ENCODE measurements at regions not wholly inside any gene's neighbourhood (a gene's known extent, or its start where the extent isn't known, plus 50 kb on each side); places are given as distances from the start of the nearest gene placed in this dataset.
A peak's percentile ranks its signal among the peaks of the same experiment; 100 is the strongest.
"Not testable (repeated sequence)": the region's sequence is repeated elsewhere in the genome, so short reads cannot be mapped to it uniquely, and the experiment has no call there.

DNA sequence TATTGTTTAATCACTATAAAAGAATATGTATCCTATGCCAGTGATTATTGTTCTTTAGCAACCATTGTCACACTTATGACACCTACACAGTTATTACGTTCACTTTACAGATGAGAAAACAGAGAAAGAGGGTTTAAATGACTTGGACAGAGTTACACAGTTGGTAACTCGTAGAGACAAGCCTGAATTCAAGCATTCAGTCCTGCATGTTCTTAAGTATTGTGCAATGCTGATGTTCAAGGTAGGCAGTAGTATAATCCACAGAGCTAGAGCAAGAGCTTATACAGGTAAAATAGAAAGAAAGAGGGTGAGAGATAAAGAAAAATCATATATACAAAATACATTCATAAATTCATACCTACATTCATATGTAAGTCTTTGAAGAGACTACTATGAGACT, 249.8 kb upstream of the ANXA10 start:
- no peak for DNase-seq

DNA sequence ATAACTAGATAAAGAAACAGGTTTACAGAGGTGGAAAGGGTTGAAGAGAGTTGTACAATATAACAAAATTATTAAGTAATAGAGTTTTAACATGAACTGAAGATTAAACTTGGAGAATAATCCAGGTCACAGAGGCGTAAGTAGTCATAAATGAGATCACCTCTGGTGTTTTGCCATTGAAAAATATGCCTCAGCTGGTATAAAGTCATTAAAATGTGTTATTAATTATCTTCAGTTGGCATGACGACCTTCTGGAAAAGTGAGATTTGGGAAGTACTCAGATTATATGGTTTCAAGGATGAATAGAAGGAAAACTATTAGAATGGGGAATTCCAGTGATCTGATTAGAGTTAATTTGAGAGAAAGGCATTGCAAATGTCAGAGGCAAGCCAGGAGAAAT, 237.5 kb upstream of the ANXA10 start:
- no peak for DNase-seq

DNA sequence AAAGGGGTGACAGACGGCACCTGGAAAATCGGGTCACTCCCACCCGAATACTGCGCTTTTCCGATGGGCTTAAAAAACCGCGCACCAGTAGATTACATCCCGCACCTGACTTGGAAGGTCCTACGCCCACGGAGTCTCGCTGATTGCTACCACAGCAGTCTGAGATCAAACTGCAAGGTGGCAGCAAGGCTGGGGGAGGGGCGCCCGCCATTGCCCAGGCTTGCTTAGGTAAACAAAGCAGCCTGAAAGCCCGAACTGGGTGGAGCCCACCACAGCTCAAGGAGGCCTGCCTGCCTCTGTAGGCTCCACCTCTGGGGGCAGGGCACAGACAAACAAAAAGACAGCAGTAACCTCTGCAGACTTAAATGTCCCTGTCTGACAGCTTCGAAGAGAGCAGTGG, 234.2 kb upstream of the ANXA10 start:
- not testable (repeated sequence) for DNase-seq

DNA sequence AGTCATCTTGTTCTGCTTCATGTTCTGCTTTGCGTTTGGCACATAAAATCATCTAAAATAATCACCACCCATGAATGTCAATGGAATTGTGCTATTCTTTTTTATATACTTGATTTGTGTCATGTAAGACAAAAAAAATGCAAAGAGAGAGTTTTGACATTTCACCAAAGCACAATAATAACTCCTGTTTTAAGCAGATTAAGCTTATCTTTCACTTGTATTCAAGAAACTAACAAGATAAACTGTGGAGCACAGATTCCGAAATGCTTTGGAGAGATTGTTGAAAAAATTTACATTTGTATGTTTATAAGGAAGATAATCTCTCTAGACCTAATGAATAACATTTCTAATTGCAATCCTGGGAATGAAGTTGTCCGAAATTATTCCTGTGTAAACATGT, 225.1 kb upstream of the ANXA10 start:
- no peak for DNase-seq

DNA sequence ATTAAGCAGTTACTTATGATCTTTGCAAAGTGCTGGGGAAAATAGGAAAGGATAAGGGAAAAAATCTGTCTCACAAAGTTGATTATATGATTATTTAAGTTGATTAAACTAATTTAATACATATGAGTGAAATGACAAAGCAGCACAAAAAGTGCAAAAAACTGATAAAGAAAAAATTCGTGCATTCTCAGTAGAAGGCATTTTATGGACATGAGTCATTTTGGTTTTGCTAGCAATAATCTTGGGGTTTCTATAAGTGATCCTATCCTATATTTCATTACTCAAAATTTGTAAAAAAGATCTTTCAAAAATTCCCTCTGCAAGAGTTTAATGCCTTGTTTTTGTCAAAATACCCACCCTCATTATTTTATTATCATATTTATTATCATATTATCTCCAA, 224.2 kb upstream of the ANXA10 start:
- no peak for DNase-seq

DNA sequence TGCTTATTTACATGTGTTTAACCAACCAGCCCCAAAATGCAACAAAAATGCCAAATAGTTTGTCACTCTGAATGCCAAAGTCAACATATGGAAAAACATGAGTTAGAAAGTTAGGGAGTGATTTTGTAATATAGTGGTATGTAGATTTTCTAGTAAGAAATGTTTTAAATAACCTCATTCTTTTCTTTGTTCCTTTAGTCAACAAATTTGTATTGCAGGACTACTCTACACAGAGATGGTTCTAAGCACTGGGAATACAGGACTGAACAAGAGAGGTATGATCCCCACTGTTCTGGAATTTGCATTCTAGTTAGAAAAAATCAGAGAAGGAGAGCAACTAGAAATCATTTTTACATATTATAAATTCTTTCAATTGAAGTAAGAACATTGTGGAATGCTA, 218.8 kb upstream of the ANXA10 start:
- DNase-seq: no peak

DNA sequence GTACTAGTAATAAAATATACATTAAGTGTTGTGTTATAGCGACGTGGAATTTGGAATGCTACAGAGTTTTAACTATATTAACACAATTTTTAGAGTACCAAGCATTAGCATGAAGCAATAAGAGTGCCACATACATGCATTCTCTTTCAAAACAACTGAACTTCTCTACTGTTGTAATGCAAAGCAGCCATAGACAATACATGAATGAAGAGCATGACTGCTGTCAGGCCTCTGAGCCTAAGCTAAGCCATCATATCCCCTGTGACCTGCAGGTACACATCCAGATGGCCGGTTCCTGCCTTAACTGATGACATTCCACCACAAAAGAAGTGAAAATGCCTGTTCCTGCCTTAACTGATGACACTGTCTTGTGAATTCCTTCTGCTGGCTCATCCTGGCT, 216.2 kb upstream of the ANXA10 start:
- DNase-seq: not testable (repeated sequence)

DNA sequence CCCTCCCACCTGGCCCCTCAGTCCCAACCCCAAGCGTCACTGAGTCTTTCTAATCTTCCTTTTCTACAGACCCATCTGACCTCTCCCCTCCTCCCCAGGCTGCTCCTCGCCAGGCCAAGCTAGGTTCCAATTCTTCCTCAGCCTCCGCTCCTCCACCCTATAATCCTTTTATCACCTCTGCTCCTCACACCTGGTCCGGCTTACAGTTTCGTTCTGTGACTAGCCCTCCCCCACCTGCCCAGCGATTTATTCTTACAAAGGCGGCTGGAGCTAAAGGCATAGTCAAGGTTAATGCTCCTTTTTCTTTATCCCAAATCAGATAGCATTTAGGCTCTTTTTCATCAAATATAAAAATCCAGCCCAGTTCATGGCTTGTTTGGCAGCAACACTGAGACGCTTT, 214.5 kb upstream of the ANXA10 start:
- not testable (repeated sequence) for DNase-seq

DNA sequence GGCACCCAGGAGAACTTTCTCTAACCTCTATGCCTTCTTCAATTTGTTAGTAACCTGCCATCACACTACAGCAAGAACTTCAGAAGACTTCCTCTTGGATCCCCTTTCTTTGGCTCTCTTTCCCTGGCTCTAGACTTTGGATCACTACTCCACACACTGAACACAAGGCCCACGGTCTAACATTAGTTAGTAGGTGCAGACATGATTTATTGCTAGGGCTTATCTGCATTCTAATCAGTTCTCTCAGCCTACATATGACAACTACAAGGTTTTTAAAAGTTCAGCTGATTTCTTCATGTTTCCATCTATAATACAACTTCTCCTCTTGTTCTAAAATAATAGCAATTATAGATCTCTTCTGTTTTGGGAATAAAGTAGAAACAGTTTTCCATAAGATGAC, 209.1 kb upstream of the ANXA10 start:
- no peak for DNase-seq

DNA sequence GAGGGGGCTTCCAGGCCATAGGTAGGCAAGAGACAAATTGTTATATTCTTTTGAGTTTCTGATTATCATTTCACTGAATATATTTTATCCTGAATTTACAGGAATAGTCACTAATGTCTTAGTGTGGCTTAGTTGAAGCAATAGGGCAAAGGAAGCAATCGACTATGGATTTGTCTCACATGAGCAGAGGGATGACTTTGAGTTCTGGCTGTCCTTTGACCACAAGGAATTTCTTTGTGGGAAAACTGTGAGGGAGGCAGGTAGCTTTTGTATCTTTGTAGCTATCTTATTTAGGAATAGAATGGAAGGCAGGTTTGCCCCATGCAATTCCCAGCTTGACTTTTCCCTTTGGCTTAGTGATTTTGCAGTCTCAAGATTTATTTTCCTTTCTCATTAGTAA, 207.3 kb upstream of the ANXA10 start:
- DNase-seq: no peak

DNA sequence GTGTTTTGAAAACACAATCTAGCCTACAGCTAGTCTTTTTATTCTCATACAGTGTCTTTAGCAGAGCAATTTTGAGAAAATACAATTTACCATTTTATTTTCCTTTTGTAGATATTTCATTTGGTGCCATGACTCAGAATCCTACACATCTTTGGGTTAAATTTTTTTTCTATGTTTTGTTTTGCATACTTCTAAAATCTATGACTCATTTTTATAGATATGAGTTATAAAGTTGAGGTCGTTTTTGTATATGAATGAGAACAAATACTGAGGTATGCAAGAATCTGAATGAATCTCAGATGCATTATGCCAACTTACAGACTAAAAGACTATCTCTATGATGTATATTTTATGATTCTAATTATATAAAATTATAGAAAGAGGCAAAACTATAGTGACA, 206.5 kb upstream of the ANXA10 start:
- no peak for DNase-seq

DNA sequence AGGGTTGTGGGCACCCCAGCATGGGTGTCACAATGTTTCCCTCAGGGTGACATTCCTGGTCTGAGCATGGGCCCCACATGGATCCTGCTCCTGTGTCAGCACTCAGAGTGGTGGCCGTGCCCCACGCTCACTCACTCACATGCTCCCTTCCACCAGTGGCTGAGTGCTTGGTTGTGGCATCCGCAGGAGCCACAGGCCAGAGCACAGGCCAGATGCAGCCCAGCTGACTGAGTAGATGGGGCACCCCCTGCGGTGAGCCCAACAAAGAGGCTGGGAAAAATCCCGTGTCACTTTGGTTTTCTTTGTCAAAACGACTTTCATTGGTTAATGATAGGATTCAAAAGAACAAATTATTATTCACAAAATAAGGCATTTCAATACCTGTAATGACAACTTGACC, 204.6 kb upstream of the ANXA10 start:
- no peak for DNase-seq

DNA sequence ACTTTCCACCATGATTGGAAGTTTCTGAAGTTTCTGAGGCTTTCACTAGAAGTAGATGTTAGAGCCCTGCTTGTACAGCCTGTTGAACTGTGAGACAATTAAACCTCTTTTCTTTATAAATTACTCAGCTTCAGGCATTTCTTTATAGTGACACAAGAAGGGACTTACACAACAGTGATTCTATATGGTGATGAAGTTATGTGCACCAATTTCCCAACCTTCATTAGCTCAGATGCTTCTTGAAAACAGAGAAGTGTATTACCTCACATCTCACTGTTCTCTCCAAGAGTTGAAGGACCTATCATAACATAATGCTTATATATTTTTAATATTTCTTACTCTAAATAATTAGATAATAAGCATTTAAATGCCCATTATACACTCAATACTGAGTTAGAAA, 202.1 kb upstream of the ANXA10 start:
- DNase-seq: no peak

DNA sequence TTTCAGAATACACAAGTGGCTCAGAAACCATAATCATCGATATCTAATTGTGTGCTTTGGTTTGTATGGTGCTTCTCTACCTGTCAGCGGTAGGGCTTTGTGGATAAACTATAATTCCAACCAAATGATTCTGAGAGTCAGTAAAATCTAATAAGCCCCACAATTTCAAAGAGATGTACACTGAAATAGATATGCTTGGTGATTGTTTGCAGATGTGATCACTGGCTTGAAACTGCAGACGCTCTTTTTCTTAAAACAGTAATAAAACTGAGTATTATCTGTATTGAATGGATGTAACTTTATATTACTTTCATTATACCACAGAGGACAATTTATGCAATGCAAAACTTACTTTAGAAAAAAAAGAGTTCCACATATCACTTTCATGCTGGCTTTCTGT, 198.8 kb upstream of the ANXA10 start:
- DNase-seq: no peak

DNA sequence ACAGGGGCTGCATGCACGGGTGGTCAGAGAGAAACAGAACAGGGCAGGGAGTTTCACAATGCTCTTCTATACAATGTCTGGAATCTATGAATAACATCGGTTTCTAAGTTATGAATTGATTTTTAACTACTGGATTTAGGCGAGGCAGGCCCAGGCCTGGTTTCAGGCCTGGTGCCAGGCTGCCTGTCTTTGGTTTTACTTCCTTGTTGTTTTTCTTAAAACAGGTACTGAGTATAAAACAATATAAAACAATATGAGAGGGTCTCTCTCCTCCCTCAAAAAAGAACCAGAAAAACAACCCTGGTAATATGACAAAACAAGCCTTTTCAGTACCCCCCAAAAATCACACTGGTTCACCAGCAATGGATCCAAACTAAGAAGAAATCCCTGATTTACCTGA, 196.1 kb upstream of the ANXA10 start:
- not testable (repeated sequence) for DNase-seq

DNA sequence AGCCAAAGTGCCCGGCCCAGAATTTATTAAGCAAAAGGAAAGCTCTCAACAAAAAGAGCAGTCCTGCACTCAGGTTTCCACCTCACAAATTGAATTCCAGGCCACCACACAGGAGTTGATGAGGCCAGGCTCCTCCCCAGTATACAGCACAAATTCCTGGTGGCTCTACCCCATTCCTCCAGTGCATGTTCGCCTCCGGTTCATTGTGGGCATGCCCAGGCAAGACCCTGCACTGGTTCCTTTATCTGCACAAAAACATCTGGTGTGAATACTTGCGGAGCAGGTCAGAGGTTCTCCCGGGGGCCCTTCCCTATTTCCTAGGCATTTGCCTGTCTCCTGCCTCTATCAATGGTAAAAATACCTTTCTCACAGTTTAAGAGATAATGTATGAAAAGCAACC, 195.2 kb upstream of the ANXA10 start:
- no peak for DNase-seq

DNA sequence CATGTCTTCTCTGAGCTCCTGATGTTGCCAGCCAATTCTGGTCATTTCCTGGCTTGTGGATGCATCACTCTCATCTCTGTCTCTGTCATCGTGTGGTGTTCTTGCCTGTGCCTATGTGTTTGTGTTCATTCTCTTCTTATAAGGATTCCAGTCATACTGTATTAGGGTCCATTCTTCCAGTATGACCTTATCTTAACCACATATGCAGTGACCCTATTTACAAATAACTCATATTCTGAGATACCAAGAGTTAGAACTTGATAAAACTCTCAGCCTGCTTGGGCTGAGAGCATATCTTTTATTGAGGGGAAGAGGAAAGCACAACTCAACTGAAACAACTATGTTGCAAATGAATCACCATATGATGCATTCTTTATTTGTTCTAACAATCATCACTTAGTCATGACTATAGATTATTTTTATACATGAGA, 189.0 kb upstream of the ANXA10 start:
- no peak for DNase-seq

DNA sequence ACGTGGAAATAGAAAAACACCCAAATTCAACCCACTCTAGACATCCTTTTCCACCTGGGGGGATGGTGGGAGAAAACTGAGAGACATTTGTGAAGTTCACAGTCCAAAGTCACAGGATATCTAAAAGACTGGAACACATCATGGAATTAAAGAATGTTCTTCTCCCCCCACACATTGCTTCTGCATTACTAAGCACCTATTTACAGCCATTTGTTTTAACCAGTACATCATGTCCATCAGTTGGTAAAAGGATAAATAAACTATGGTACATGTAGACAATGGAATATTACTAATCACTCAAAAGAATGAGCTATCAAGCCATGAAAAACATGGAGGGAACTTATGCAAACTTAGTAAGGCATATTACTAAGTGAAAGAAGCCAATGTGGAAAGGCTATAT, 185.5 kb upstream of the ANXA10 start:
- DNase-seq: no peak

DNA sequence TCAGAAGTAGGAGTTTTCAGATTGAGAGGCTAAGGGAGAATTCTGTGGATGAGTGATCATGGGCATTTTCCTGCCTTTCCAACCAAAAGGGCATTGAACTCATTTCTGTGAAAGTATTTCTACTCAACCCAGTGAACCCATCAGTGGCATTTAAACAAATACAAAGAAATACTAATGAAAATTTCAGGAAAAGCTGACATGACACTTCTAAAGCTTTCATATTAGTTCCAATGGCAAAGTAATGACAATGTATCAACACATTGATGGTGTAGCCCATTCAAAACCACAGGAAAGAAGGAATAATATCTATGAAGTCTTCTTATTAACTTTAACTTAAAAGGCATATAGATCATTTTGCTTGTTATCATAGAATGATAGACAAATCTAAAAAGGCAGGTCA, 183.5 kb upstream of the ANXA10 start:
- no peak for DNase-seq

DNA sequence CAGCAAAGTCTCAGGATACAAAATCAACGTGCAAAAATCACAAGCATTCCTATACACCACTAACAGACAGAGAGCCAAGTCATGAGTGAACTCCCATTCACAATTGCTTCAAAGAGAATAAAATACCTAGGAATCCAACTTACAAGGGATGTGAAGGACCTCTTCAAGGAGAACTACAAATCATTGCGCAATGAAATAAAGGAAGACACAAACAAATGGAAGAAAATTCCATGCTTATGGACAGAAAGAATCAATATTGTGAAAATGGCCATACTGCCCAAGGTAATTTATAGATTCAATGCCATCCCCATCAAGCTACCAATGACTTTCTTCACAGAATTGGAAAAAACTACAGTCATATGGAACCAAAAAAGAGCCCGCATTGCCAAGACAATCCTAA, 179.8 kb upstream of the ANXA10 start:
- not testable (repeated sequence) for DNase-seq

DNA sequence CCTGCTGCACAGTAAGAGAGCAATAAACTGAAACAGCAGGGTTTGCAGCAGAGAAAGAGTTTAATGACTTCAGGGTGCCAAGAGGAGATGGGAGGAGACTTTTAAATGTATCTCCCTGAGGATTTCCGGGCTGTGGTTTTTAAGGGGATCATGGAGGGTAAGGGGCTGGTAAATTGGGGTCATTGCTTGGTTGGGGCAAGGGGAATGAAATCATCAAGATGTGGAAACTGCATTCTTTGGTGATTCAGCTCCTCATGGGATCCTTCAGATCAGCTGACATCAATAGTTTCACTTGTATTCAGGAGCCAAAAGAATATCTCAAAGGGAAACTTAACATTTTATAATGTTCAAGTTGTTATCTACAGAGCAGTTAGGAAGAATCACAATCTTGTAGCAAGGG, 174.3 kb upstream of the ANXA10 start:
- DNase-seq: no peak

DNA sequence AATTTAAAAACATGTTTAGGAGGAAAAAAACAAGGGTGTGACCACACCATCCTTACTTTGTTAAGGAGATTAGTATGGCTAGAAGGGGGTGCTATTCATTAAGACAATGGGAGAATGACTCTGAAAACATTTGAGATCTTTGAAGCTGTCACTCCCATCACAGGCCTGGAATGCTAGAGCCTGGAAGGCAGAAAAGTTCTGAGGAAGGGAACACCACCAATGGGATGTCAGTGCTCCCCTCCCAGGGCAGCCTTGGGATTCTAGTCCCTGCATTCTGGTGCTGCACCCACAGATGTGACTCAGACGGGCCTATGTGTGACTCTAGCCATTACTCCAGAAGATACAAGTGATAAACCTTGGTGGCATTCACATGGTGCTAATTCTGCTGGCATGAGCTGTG, 162.2 kb upstream of the ANXA10 start:
- DNase-seq: no peak

DNA sequence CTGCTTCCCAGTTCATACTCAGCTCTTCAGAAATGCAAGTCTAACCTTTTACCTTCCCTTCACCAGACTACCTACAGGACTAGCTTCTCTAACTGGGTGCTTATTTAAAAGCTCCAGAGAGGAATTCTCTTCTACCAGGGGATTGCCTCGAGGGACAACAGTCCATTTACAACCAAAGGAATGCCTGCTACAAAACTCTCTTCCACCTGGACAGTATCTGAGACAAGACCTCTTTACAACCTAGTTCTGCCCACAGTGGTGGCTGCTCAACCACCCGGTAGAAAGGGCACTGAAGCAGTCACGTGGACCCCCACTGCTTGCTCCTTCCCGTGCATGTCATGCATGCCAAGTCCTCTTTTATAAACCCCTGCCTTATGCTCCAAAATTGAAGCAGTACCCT, 158.1 kb upstream of the ANXA10 start:
- no peak for DNase-seq

DNA sequence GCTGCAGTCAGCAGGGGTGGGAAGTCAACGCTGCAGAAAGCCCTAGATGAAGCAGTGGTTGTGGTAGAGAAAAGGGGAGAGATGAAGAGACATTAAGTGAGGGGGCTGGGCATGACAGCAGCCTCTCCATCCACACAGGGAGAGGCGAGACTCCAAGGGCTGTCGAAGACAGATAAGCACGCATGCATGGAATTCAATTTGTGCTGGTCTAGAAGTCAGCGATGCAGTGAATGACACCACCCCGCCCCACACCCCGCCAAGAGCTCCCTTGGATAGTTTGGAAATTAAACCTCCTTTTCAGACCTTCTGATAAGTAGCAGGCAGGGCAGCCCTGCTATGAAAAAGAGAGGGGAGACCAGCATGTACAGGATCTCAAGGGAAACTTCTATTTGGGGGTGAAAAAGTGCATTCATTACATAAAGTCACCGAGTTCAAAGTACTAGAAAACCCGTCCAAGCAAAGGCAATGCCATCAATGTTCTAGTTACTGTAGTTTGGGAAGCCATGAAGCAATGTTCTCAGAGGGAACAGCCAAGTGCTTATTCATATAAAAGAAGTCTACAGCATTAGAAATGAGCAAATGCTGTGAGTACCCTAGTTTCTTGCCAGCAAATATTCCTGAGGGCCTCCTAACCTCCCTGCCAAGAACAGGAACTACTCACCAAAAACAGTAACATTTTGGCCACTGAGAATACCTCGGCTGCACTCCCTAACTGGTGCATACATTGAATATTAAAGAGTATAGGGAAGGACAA, 152.3 kb upstream of the ANXA10 start:
- peak; percentile 3 for DNase-seq

DNA sequence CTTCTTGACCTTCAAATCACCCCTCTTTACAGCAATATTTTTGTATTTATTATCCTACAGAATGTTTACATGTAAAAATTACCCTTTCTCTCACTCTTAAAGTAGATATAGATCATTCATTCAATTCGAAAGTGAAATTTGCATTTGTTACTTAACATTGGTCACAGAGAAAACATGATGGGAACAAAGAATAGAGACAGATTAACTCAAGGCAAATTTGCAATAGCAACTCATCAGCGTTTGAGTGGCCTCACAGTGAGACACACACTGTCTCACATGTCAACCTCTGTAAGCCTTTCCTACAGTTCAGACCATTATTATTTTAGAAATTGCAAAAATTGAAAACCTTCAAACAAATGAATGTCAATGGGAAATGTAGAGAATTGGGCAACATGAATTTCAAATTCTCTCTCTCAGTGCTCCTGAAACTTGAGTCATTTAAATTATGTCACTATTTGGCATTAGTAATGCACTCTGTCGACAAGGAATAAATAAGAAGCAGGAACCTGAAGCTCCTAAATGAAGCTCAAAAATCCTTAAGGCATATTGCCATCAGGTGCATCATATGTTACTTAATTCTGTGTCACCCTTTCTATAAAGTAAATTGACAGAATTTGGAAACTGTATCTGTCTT, 148.3 kb upstream of the ANXA10 start:
- no peak for DNase-seq

All from retina (tissue), 1 donor.